Caco-2 (cell line): ENCODE measurements at regions not wholly inside any gene's neighbourhood (a gene's known extent, or its start where the extent isn't known, plus 50 kb on each side); places are given as distances from the start of the nearest gene placed in this dataset.

Experiments used
- BruUV-seq: library from RNA; stranded (reverse); fragments of 400-500 nt; replicated peaks from 2 replicates; lab custom pipeline; 2021; lab: Mats Ljungman, UMichigan
- CTCF ChIA-PET: fragments of 300-600 bp; sonication (Branson Sonifier 250); formaldehyde crosslinking; loops from one replicate; lab custom pipeline; 2022; ENCODE audit warnings: antibody characterized with exemption; lab: Charles Lee
- POLR2A ChIA-PET: fragments of 300-600 bp; sonication (Branson Sonifier 250); formaldehyde crosslinking; loops from one replicate; lab custom pipeline; 2022; ENCODE audit warnings: antibody characterized with exemption; lab: Charles Lee
- DNase-seq, 2 experiments: peaks; one replicate each; pipeline versions ENCODE4 v3.0.0 to v3.0.0-alpha.2; 2020 to 2022
- H3K27me3 ChIP-seq: replicated peaks from 2 replicates; pipeline ENCODE4 v1.6.0; 2011; ENCODE audit warnings: low read length; ENCODE audit not compliant: control insufficient read depth, insufficient read depth
- H3K36me3 ChIP-seq: 2 replicates; pipeline ENCODE4 v1.5.1; 2011; ENCODE audit warnings: low read length; ENCODE audit not compliant: control insufficient read depth, insufficient read depth
- H3K4me1 ChIP-seq: fragments of 250-450 bp; sonication (Bioruptor Pico); 2 replicates; pipeline ENCODE4 v1.5.1; 2020; ENCODE audit warnings: mild to moderate bottlenecking
- H3K4me3 ChIP-seq: 2 replicates; pipeline ENCODE4 v1.5.1; 2011; ENCODE audit warnings: low read depth, mild to moderate bottlenecking, control low read depth, low read length
- H3K9me3 ChIP-seq: fragments of 250-450 bp; sonication (Bioruptor Pico); 2 replicates; pipeline ENCODE4 v1.5.1; 2020; ENCODE audit warnings: mild to moderate bottlenecking, moderate library complexity
- H3K27ac Mint-ChIP-seq: one replicate; pipeline ENCODE4 v1.8.0; 2022; ENCODE audit warnings: mixed read lengths; ENCODE audit not compliant: unreplicated experiment
- H3K27me3 Mint-ChIP-seq: one replicate; pipeline ENCODE4 v1.8.0; 2022; ENCODE audit warnings: mixed read lengths; ENCODE audit not compliant: insufficient read depth, unreplicated experiment
- H3K36me3 Mint-ChIP-seq: one replicate; pipeline ENCODE4 v1.8.0; 2022; ENCODE audit warnings: mild to moderate bottlenecking, mixed read lengths; ENCODE audit not compliant: insufficient read depth, unreplicated experiment
- H3K4me1 Mint-ChIP-seq: one replicate; pipeline ENCODE4 v1.8.0; 2022; ENCODE audit warnings: low read depth, mixed read lengths; ENCODE audit not compliant: unreplicated experiment
- H3K4me3 Mint-ChIP-seq: one replicate; pipeline ENCODE4 v1.8.0; 2022; ENCODE audit warnings: mild to moderate bottlenecking, moderate library complexity, mixed read lengths; ENCODE audit not compliant: unreplicated experiment
- H3K9me3 Mint-ChIP-seq: one replicate; pipeline ENCODE4 v1.8.0; 2022; ENCODE audit warnings: mixed read lengths; ENCODE audit not compliant: unreplicated experiment
- intact Hi-C: fragments of 100-400 bp; cut with micrococcal nuclease; formaldehyde crosslinking; loops from one replicate; pipeline ENCODE4 v1.10.0; 2022; ENCODE audit not compliant: unreplicated experiment
- TF ChIP-seq, protein P1 (sequence below), 2 experiments: fragments of 200-600 bp in 1 of 2; IDR thresholded peaks; 1 replicate in 1 of 2; 2 replicates in 1 of 2; pipeline versions ENCODE4 v1.5.1 to v1.8.0; 2011 to 2022; ENCODE audit warnings: antibody characterized with exemption in 1 of 2, control low read depth in 1 of 2, inconsistent platforms in 1 of 2, low read depth in 1 of 2, low read length in 1 of 2, mild to moderate bottlenecking in 1 of 2, moderate library complexity in 1 of 2; ENCODE audit not compliant: insufficient read depth in 1 of 2, severe bottlenecking in 1 of 2, unreplicated experiment in 1 of 2

DNA sequence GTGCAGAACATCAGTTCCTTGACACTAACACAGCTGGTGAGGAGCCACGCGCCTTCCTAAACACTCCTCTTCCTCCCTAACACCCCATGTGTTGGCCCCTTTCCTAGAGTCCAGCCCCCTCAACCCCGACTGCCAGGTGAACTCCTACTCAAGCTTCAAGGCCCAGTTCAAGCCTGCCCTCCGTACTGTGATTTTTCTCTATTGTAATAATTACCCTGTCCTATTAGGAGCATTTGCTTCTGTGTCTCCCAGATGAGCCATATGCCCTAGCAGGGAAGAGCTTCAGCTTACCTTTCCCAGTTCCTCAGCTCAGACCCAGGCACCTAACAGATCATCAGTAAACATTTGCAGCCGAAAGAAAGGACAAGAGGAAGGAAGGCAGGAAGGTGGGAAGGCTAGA lies 130.6 kb upstream of the SALL3 start:
- Mint-ChIP-seq H3K27me3 (peaks cover 2% of the 10 kb centered on the region), H3K36me3 (no peaks in the 10 kb centered on the region), H3K4me3 (no peak overlapping the region), H3K4me1 (no peaks in the 10 kb centered on the region), H3K27ac (no peak overlapping the region), H3K9me3 (peaks cover 28% of the 10 kb centered on the region)
- no peaks in the 10 kb centered on the region for H3K27me3 ChIP-seq
- CTCF ChIA-PET, result no interaction called here
- no peaks in the 10 kb centered on the region for H3K9me3 ChIP-seq
- no peak overlapping the region for H3K4me3 ChIP-seq
- H3K36me3 ChIP-seq, result no peaks in the 10 kb centered on the region
- TF ChIP-seq, protein P1, sequence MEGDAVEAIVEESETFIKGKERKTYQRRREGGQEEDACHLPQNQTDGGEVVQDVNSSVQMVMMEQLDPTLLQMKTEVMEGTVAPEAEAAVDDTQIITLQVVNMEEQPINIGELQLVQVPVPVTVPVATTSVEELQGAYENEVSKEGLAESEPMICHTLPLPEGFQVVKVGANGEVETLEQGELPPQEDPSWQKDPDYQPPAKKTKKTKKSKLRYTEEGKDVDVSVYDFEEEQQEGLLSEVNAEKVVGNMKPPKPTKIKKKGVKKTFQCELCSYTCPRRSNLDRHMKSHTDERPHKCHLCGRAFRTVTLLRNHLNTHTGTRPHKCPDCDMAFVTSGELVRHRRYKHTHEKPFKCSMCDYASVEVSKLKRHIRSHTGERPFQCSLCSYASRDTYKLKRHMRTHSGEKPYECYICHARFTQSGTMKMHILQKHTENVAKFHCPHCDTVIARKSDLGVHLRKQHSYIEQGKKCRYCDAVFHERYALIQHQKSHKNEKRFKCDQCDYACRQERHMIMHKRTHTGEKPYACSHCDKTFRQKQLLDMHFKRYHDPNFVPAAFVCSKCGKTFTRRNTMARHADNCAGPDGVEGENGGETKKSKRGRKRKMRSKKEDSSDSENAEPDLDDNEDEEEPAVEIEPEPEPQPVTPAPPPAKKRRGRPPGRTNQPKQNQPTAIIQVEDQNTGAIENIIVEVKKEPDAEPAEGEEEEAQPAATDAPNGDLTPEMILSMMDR (IDR thresholded peaks at IDR 0.05; ENCODE audit: insufficient read depth in 1 of 2, low read depth in 1 of 2, low read length in 1 of 2, severe bottlenecking in 1 of 2, unreplicated experiment in 1 of 2), result no peak
- H3K4me1 ChIP-seq, result no peaks in the 10 kb centered on the region
- intact Hi-C loops, result no loop called here
- POLR2A ChIA-PET, result no interaction called here
- BruUV-seq, result no TSS peak
- DNase-seq, result no peak

DNA sequence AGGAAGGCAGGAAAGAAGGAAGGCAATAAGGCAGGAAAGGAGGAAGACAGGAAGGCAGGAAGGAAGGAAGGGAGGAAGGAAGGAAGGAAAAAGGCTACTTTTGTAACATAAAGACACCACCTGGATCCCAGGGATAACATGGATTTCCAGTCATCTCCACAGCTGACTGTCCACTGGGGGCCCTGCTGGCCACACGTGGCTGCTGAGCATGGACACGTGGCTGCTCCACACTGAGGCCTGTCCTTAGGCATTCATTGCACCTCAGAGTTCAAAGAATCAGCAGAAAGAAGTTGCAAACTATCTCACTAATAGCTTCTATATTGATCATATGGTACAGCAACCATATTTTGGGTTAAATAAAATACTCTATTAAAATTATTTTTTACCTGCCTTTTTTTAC lies 130.2 kb upstream of the SALL3 start:
- peaks cover 24% of the 10 kb centered on the region for H3K9me3 Mint-ChIP-seq

DNA sequence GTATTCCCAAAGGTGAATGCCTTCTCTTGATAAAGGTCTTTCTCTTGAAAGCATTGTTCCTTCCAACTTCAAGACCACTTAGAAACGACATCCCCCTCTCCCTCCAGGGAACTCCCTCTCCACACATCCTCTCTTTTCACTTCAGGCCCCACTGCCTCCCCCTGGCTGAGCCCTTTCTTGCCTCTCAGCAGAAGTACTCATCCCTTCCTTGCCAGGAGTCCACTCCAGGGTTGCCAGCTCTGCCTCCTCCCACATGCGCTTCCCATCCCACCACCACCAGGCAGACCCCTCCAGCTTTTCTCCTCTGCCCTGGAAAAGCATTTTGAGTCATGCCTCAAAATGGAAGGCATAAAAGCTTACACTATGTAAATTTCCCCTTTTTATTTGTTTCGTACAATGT lies 126.3 kb upstream of the SALL3 start:
- TF ChIP-seq, protein P1 (IDR thresholded peaks at IDR 0.05; ENCODE audit: insufficient read depth in 1 of 2, low read depth in 1 of 2, low read length in 1 of 2, severe bottlenecking in 1 of 2, unreplicated experiment in 1 of 2), result no peak
- Histone ChIP-seq H3K9me3 (no peaks in the 10 kb centered on the region), H3K4me3 (no peak overlapping the region), H3K27me3 (no peaks in the 10 kb centered on the region), H3K36me3 (no peaks in the 10 kb centered on the region), H3K4me1 (no peaks in the 10 kb centered on the region)
- no peak for DNase-seq
- intact Hi-C loops, result no loop called here
- no TSS peak for BruUV-seq
- no peak overlapping the region for H3K27ac Mint-ChIP-seq
- peaks cover 16% of the 10 kb centered on the region for H3K9me3 Mint-ChIP-seq
- no peak overlapping the region for H3K4me3 Mint-ChIP-seq
- CTCF ChIA-PET, result no interaction called here
- POLR2A ChIA-PET, result no interaction called here
- no peaks in the 10 kb centered on the region for H3K4me1 Mint-ChIP-seq
- no peaks in the 10 kb centered on the region for H3K27me3 Mint-ChIP-seq
- H3K36me3 Mint-ChIP-seq, result no peaks in the 10 kb centered on the region

More for the DNA sequence above, 130.2 kb upstream of the SALL3 start:
- no peaks in the 10 kb centered on the region for H3K36me3 Mint-ChIP-seq
- intact Hi-C loops, result no loop called here
- no TSS peak for BruUV-seq
- Histone ChIP-seq H3K4me1 (no peaks in the 10 kb centered on the region), H3K9me3 (no peaks in the 10 kb centered on the region), H3K36me3 (no peaks in the 10 kb centered on the region), H3K4me3 (no peak overlapping the region), H3K27me3 (no peaks in the 10 kb centered on the region)
- ChIA-PET CTCF (no interaction called here), POLR2A (no interaction called here)
- no peak for DNase-seq
- peaks cover 2% of the 10 kb centered on the region for H3K27me3 Mint-ChIP-seq
- H3K4me3 Mint-ChIP-seq, result no peak overlapping the region
- H3K4me1 Mint-ChIP-seq, result no peaks in the 10 kb centered on the region
- TF ChIP-seq, protein P1 (IDR thresholded peaks at IDR 0.05; ENCODE audit: insufficient read depth in 1 of 2, low read depth in 1 of 2, low read length in 1 of 2, severe bottlenecking in 1 of 2, unreplicated experiment in 1 of 2), result no peak
- H3K27ac Mint-ChIP-seq, result no peak overlapping the region
